SHP77 (cell line): ENCODE measurements at regions not wholly inside any gene's neighbourhood (a gene's known extent, or its start where the extent isn't known, plus 50 kb on each side); places are given as distances from the start of the nearest gene placed in this dataset.

Experiments used
- DNase-seq, 2 experiments: peaks; one replicate each; lab custom pipeline; 2025; lab: John Stamatoyannopoulos, UW

DNA sequence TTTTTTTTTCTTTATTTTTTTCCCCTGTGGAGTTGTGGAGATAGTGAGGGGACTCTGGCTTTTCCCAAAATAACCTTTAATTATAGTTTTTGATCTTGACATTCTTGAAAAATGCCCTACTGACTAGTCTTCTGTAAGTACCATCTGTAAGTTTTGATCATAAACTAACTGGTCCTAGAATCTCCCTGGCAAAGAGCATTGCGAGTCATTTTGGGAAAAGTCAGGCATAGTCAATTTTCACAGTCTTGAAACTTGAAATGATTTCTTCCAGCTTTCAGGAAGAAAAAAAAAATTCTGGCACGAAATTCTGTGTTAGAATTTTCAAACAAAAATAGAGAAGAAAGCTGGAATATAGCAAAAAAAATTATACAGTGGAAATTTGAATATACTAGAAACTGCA, 181.2 kb upstream of the SNX7 start:
- DNase-seq = no peak

- no peak for DNase-seq
Observed at GRCh38 chr1:98478121-98478520, 183.4 kb upstream of the SNX7 start.

- no peak for DNase-seq
Observed at GRCh38 chr1:98472878-98473277, 188.6 kb upstream of the SNX7 start.

- no peak for DNase-seq
Observed at GRCh38 chr1:98471633-98472032, 189.9 kb upstream of the SNX7 start.

- peak; percentile 23 to 61 for DNase-seq
Observed at GRCh38 chr1:98468111-98468717, 193.3 kb upstream of the SNX7 start.

GRCh38 chr1:98467586-98467985, 193.9 kb upstream of the SNX7 start:
- no peak for DNase-seq

DNA sequence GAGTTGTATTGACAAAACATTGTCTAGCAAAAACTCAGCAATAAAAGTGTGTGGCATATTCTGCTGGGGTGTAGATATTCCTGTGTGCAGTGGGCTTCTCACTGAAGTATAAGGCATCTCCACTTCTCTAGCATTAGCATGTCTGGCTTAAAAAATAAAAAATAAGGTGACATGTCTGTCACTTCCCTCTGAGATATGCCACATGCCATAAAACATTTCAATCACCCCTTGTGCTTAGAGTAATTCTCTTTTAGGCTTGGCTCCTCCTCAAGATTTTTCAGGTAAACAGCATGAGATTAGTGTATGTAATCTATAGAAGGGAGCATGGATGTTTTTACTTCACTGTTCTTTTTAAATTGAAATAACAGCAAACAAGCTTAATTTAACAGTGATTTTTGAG, 194.4 kb upstream of the SNX7 start:
- DNase-seq = no peak

DNA sequence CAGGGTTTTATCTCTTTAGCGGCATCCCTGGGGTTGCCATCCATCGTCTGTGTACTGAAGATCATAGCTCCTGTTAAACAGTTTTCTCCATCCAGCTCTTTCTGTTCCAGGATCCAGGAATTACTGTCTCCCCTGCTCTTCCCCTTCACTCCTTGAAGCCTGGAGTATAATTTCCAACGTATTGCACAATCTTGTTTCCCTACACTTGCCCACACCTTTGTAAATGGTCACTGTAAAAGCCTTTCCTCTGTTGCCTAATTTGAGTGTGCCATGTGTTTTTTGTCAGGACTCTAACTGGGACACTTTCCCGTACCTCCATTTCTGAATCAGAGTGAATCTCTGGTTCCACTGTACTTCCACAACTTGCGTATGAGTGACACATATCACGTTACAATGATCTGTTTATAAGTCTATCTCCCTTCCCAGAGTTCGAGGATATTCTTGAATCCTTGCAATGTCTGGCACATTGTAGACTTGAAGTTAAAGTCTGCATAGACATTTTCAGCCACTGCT, 199.6 kb upstream of the SNX7 start:
- DNase-seq = no peak

DNA sequence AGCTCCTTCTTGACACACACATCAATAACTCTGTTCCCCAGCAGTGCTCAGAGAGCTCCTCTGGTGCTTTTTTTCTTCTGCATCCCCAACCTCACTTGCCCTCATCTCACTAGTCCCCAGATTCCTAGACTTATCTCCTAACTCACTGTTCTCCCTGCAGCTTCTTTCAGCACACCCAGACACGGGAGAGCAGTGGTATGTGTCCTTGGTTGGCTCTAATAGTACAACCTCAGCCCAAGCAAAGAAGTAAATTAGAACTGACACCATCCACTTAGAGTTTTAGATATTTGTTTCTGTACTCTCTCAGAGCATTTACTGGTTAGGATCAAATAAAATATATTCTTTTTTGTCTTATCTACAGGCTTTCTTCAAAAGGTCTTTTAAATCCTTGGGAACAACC, 201.4 kb upstream of the SNX7 start:
- no peak for DNase-seq

- DNase-seq = no peak
Observed at GRCh38 chr1:98459486-98459870, 202.0 kb upstream of the SNX7 start.

GRCh38 chr1:98458511-98459485, 202.7 kb upstream of the SNX7 start:
- DNase-seq = no peak

GRCh38 chr1:98457248-98457647, 204.3 kb upstream of the SNX7 start:
- no peak for DNase-seq

- no peak for DNase-seq
Observed at GRCh38 chr1:98454666-98455065, 206.9 kb upstream of the SNX7 start.

- no peak for DNase-seq
Observed at GRCh38 chr1:98453066-98453465, 208.5 kb upstream of the SNX7 start.

DNA sequence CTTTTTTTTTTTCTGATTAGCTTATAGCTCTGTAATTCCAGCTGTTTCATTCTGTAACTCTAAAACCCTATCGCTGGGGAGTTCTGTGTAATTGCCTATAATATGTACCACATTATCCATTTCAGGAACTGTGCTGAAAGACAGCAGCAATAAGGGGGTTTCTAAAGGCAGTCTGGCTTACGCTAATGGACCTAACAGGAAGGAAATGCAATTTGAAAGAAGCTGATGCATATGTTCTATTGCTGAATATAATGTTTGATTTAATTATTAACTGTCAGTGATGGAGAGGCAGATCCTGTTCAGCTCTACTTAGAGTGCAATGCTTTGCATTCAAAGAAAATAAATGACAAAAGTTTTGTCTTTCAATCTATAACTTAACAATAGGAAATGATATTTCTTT, 209.4 kb upstream of the SNX7 start:
- DNase-seq = no peak

- DNase-seq = no peak
Observed at GRCh38 chr1:98441281-98441680, 220.2 kb upstream of the SNX7 start.

- DNase-seq = no peak
Observed at GRCh38 chr1:98439471-98439870, 222.1 kb upstream of the SNX7 start.

DNA sequence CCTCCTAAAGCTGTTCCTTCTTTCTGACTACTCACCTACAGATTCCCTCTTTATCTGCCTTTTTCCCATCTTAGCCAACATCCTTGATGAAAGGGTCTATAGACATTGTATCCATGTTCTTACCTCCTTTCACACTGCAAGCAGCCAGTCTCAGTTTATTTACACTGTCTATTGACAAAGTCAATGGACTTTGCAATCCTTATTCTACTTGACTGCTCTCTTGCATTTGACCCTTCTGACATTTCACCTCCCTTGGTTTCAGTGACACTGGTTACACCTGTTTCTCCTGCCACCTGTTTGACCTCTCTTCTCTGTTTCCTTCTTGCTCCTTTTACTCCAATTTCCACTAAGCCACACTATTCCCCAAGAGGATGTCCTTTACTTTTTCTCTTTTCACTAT, 224.0 kb upstream of the SNX7 start:
- no peak for DNase-seq

DNA sequence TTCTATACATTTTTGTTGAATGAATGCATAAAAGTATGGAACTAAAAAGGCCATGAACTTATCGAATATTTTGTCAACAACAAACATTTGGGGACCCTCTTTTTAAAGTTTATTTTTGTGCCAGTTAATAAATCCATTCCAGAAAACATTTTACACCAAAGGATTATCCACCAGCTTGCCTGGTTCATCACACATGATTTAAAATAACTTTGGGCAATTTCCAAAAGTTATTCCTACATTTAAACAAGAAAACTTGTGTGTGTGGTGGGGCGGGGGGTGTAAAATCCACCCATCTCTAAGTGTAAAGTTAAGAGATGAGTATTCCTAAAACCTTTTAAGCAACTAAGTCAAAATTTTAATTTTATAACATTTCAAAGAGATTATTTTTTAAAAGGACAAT, 224.5 kb upstream of the SNX7 start:
- no peak for DNase-seq

DNA sequence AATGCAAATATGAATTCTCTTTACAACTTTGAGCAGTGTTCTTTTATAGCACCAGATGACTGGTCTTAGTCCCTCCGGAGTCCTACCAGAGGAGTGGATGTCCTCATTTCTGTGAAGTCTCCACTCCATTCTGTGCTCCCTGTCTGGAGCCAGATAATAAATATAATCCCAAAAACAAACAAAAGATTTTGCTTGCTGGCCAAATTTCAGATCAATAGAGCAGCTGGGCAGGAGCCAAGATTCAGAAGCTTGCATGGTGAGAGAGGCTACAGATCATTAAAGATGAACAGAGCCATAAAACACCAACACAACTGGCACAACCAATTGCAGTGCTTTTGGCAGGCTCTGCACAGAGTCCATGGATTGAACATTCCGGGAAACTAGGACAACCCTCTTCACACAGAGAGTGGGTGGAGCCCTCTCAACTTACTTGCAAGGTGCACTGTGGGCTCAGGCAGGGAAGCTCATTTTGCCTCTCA, 231.5 kb upstream of the SNX7 start:
- DNase-seq = peak; percentile 93 to 94

DNA sequence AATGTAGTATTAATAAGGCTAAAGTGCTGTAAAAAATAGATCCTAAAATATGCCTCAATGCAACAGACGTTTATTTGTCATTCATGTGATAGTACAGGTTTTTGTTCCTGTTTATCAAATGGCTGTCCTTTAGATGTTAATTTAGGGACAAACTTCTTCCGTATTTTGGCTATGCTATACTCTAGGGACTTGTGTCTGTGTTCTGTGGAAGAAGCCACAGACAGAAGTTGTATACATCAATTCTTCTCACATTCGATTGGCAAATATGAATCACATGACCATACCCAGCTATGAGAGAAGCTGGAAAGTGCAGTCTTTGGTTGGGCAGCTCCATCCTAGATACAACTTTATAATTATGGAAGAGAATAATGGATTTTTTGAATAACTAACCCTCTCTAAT, 232.7 kb upstream of the SNX7 start:
- DNase-seq = no peak

- DNase-seq = no peak
Observed at GRCh38 chr1:98427664-98428063, 233.9 kb upstream of the SNX7 start.

GRCh38 chr1:98426092-98426491, 235.4 kb upstream of the SNX7 start:
- no peak for DNase-seq
